Prostate gland (tissue), 2 donors: ENCODE measurements at regions not wholly inside any gene's neighbourhood (a gene's known extent, or its start where the extent isn't known, plus 50 kb on each side); places are given as distances from the start of the nearest gene placed in this dataset.

Experiments
- CTCF ChIP-seq, 4 experiments: fragments of 200-600 bp in 2 of 4; fragments of 450-650 bp in 2 of 4; sonication (generic) in 2 of 4; IDR thresholded peaks; 1 replicate in 3 of 4; 2 replicates in 1 of 4; pipeline ENCODE4 v1.5.1; 2016 to 2019; ENCODE audit warnings: antibody characterized with exemption in 4 of 4, mild to moderate bottlenecking in 2 of 4, moderate library complexity in 2 of 4
- POLR2A ChIP-seq: fragments of 450-650 bp; IDR thresholded peaks from one replicate; pipeline ENCODE4 v1.6.1; 2016; ENCODE audit warnings: antibody characterized with exemption, mild to moderate bottlenecking

- no peak for TF ChIP-seq CTCF (IDR thresholded peaks at IDR 0.05)
- no peak for TF ChIP-seq POLR2A
Measured at GRCh38 chr21:24856326-24856725, 751.0 kb downstream of the MRPL39 start.
